ENCODE measurements at regions not wholly inside any gene's neighbourhood (a gene's known extent, or its start where the extent isn't known, plus 50 kb on each side); places are given as distances from the start of the nearest gene placed in this dataset.
"Not testable (repeated sequence)": the region's sequence is repeated elsewhere in the genome, so short reads cannot be mapped to it uniquely, and the experiment has no call there.

GRCh38 chr1:29607236-29607635 is 370.9 kb downstream of the PTPRU start:
- Histone ChIP-seq H3K36me3 (no peaks in the 10 kb centered on the region), H3K27ac (no peak overlapping the region), H3K4me3 (replicated peaks in 1 of 3) (no peak overlapping the region), H3K4me1 (no peaks in the 10 kb centered on the region), H3K9me3 (no peaks in the 10 kb centered on the region), H3K27me3 (no peaks in the 10 kb centered on the region)
- TF ChIP-seq POLR2A (IDR thresholded peaks at IDR 0.05) (no peak), CTCF (IDR thresholded peaks at IDR 0.05) (no peak)
- intact Hi-C loops (cut with DNase I) = no loop called here
- DNase-seq = no peak

GRCh38 chr1:29604796-29605195 is 368.5 kb downstream of the PTPRU start:
- H3K36me3 ChIP-seq; H3K4me1 ChIP-seq; H3K27me3 ChIP-seq; H3K4me3 ChIP-seq (replicated peaks in 1 of 3); DNase-seq; intact Hi-C loops (cut with DNase I); H3K9me3 ChIP-seq; H3K27ac ChIP-seq: not testable (repeated sequence)
- WGBS, 2 donors = 91 to 93% methylated on average over 7 of the region's 7 CpGs

- 76 to 91% methylated on average over 2 of the region's 2 CpGs for WGBS, 2 donors
- intact Hi-C loops (cut with DNase I) = no loop called here
Measured at GRCh38 chr1:29603622-29604021, 367.3 kb downstream of the PTPRU start.

GRCh38 chr1:29602203-29602602 is 365.9 kb downstream of the PTPRU start:
- Histone ChIP-seq H3K9me3 (no peaks in the 10 kb centered on the region), H3K27me3 (no peaks in the 10 kb centered on the region), H3K27ac (no peak overlapping the region), H3K36me3 (no peaks in the 10 kb centered on the region), H3K4me1 (no peaks in the 10 kb centered on the region), H3K4me3 (replicated peaks in 1 of 3) (no peak overlapping the region)
- no peak for DNase-seq
- WGBS, 2 donors = 88 to 94% methylated on average over 3 of the region's 3 CpGs
- intact Hi-C loops (cut with DNase I) = no loop called here
- TF ChIP-seq CTCF (IDR thresholded peaks at IDR 0.05) (no peak), POLR2A (IDR thresholded peaks at IDR 0.05) (no peak)

More at GRCh38 chr1:29603622-29604021, 367.3 kb downstream of the PTPRU start:
- Histone ChIP-seq H3K27me3 (no peaks in the 10 kb centered on the region), H3K4me3 (replicated peaks in 1 of 3) (no peak overlapping the region), H3K4me1 (no peaks in the 10 kb centered on the region), H3K27ac (no peak overlapping the region), H3K9me3 (no peaks in the 10 kb centered on the region), H3K36me3 (no peaks in the 10 kb centered on the region)
- DNase-seq = no peak
- TF ChIP-seq POLR2A (IDR thresholded peaks at IDR 0.05) = no peak
- no peak for TF ChIP-seq CTCF (IDR thresholded peaks at IDR 0.05)

GRCh38 chr1:29601021-29601420 is 364.7 kb downstream of the PTPRU start:
- intact Hi-C loops (cut with DNase I) = no loop called here
- no peaks in the 10 kb centered on the region for H3K4me1 ChIP-seq
- no peaks in the 10 kb centered on the region for H3K9me3 ChIP-seq
- H3K27me3 ChIP-seq = no peaks in the 10 kb centered on the region
- H3K4me3 ChIP-seq (replicated peaks in 1 of 3) = no peak overlapping the region
- TF ChIP-seq POLR2A (IDR thresholded peaks at IDR 0.05) (no peak), CTCF (IDR thresholded peaks at IDR 0.05) (no peak)
- DNase-seq = no peak
- no peak overlapping the region for H3K27ac ChIP-seq
- WGBS, 2 donors = 67 to 74% methylated on average over 3 of the region's 3 CpGs
- no peaks in the 10 kb centered on the region for H3K36me3 ChIP-seq

- no peak overlapping the region for H3K4me3 ChIP-seq (replicated peaks in 1 of 3)
- intact Hi-C loops (cut with DNase I) = no loop called here
- 69% methylated on average over 3 of the region's 3 CpGs for WGBS, 2 donors
- H3K9me3 ChIP-seq = no peaks in the 10 kb centered on the region
- no peak overlapping the region for H3K27ac ChIP-seq
- no peak for DNase-seq
- no peak for TF ChIP-seq CTCF (IDR thresholded peaks at IDR 0.05)
- TF ChIP-seq POLR2A (IDR thresholded peaks at IDR 0.05) = no peak
- H3K27me3 ChIP-seq = no peaks in the 10 kb centered on the region
- no peaks in the 10 kb centered on the region for H3K36me3 ChIP-seq
- H3K4me1 ChIP-seq = no peaks in the 10 kb centered on the region
Measured at GRCh38 chr1:29599826-29600225, 363.5 kb downstream of the PTPRU start.

Data from thyroid gland (tissue), 4 donors.